ENCODE measurements at regions not wholly inside any gene's neighbourhood (a gene's known extent, or its start where the extent isn't known, plus 50 kb on each side); places are given as distances from the start of the nearest gene placed in this dataset.
"Not testable (repeated sequence)": the region's sequence is repeated elsewhere in the genome, so short reads cannot be mapped to it uniquely, and the experiment has no call there.

DNA sequence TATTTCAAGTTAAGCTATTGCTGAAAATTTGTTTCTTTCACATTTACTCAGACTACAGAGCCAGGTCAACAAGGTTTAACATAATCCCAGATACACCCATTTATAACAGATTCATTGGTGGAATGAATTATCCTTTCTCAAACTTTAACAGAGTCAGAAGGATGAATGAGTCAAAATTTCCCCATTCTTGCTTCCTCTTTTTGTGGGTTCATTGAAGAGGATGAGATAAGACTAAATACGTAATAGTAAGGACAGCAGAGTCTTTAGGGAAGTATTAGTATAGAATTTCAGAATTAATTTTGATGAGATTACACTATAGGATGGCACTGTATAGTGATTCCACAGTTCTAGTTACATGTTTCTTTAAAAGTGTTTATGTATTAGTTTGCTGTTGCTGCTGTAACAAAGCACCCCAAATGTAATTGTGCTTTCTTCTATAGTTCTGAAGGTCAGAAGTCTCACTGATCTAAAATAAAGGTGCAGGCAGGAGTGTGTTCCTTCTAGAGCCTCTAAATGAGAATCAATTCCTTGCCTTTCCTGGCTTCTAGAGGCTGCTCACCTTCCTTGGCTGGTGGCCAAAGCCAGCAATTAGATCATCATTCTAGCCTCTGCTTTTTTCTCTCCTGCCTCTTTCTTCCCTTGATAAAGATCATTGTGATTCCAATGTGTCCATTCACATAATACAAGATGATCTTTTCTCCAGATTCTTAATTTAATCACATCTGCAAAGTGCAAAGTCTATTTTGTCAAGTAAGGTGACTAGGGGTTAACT is 309.3 kb upstream of the PIK3C3 start:
- Histone ChIP-seq H3K4me1 (no peaks in the 10 kb centered on the region), H3K27ac (no peak overlapping the region), H3K4me3 (no peak overlapping the region), H3K27me3 (ENCODE audit: low read depth) (no peaks in the 10 kb centered on the region), H3K9me3 (no peaks in the 10 kb centered on the region), H3K36me3 (no peaks in the 10 kb centered on the region)
- ATAC-seq (no peak), DNase-seq (no peak)
- TF ChIP-seq, protein P1, sequence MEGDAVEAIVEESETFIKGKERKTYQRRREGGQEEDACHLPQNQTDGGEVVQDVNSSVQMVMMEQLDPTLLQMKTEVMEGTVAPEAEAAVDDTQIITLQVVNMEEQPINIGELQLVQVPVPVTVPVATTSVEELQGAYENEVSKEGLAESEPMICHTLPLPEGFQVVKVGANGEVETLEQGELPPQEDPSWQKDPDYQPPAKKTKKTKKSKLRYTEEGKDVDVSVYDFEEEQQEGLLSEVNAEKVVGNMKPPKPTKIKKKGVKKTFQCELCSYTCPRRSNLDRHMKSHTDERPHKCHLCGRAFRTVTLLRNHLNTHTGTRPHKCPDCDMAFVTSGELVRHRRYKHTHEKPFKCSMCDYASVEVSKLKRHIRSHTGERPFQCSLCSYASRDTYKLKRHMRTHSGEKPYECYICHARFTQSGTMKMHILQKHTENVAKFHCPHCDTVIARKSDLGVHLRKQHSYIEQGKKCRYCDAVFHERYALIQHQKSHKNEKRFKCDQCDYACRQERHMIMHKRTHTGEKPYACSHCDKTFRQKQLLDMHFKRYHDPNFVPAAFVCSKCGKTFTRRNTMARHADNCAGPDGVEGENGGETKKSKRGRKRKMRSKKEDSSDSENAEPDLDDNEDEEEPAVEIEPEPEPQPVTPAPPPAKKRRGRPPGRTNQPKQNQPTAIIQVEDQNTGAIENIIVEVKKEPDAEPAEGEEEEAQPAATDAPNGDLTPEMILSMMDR (IDR thresholded peaks at IDR 0.05): no peak
- intact Hi-C loops (cut with DNase I): no loop called here

DNA sequence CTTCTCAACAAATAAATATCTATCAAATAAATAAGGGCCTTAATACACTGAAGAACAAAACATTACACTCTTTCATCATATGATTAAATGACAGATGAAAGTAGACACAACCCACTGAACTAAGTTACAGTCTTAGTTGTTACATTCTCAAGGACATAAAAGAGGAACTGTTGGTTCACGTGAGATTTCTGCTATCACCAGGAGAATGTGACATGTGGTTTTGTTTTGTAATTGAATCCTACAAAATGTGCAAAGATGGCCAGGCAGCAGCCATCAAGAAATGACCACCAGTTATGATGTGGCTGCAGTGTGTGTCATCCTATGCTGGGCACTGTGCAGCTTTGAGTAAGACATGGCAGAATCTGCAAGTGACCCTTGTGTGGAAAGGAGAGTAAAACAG is 310.6 kb upstream of the PIK3C3 start:
- H3K4me1 ChIP-seq: no peaks in the 10 kb centered on the region
- intact Hi-C loops (cut with DNase I): no loop called here
- no peak overlapping the region for H3K4me3 ChIP-seq
- TF ChIP-seq, protein P1 (IDR thresholded peaks at IDR 0.05): no peak
- H3K9me3 ChIP-seq: no peaks in the 10 kb centered on the region
- H3K36me3 ChIP-seq: no peaks in the 10 kb centered on the region
- DNase-seq (no peak), ATAC-seq (no peak)
- no peak overlapping the region for H3K27ac ChIP-seq
- H3K27me3 ChIP-seq (ENCODE audit: low read depth): no peaks in the 10 kb centered on the region

DNA sequence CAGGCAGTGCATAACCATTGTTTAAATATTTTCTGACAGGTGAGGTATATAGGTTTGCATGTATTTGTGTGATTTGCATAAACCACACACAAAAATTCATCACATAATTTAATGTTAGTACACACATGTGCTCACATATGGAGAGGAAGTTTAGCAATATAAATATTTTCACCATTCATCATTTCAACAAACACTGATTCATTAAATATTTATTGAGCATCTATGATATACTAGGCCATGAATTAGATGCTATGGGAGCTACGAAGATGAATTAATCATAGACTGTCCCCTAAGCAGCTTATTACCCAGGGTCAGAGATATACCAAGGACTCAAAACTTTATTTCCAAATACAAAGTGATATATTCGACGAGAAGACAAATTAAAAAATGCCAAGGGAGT is 311.6 kb upstream of the PIK3C3 start:
- intact Hi-C loops (cut with DNase I): no loop called here
- ATAC-seq (no peak), DNase-seq (no peak)
- Histone ChIP-seq H3K27ac (no peak overlapping the region), H3K4me1 (no peaks in the 10 kb centered on the region), H3K36me3 (no peaks in the 10 kb centered on the region), H3K4me3 (no peak overlapping the region), H3K9me3 (no peaks in the 10 kb centered on the region), H3K27me3 (ENCODE audit: low read depth) (no peaks in the 10 kb centered on the region)
- TF ChIP-seq, protein P1 (IDR thresholded peaks at IDR 0.05): no peak

DNA sequence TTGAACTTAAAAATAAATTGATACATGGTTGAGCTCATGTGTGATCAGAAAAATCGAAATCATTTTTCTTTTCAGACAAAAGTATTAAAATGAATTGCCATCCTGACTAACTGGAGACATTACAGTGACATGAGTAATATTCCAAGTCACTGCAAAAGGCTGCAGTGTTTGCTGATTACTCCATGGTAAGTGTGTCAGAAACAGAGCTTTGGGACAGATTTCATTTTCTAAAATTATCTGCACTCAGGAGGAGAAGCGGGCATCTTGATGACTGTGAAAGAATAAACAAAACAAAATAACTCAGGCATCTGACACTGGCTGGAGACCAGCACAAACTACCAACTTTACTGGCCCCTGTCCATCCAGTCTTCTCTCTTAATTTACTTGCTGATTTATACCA is 312.3 kb upstream of the PIK3C3 start:
- Histone ChIP-seq H3K4me3 (no peak overlapping the region), H3K4me1 (no peaks in the 10 kb centered on the region), H3K27ac (no peak overlapping the region), H3K36me3 (no peaks in the 10 kb centered on the region), H3K9me3 (no peaks in the 10 kb centered on the region), H3K27me3 (ENCODE audit: low read depth) (no peaks in the 10 kb centered on the region)
- TF ChIP-seq, protein P1 (IDR thresholded peaks at IDR 0.05): no peak
- ATAC-seq (no peak), DNase-seq (no peak)
- intact Hi-C loops (cut with DNase I): no loop called here

DNA sequence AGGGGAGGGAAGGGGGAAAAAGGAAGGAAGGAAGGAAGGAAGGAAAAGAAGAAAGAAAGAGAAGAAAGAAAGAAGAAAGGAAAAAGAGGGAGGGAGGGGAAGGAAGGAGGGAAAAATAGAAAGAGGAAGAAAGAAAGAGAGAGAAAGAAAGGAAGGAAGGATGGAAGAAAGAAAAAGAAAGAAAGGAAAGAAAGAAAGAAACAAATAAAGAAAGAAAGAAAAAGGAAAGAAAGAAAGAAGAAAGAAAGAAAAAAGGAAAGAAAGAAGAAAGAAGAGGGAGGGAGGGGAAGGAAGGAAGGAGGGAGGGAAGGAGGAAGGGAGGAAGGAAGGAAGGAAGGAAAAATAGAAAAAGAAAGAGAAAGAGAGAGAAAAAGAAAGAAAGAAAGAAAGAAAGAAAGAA is 315.8 kb upstream of the PIK3C3 start:
- no peaks in the 10 kb centered on the region for H3K9me3 ChIP-seq
- TF ChIP-seq, protein P1 (IDR thresholded peaks at IDR 0.05): no peak
- H3K27ac ChIP-seq: no peak overlapping the region
- no peaks in the 10 kb centered on the region for H3K27me3 ChIP-seq (ENCODE audit: low read depth)
- H3K4me1 ChIP-seq: no peaks in the 10 kb centered on the region
- ATAC-seq (no peak), DNase-seq (no peak)
- no peaks in the 10 kb centered on the region for H3K36me3 ChIP-seq
- intact Hi-C loops (cut with DNase I): no loop called here
- no peak overlapping the region for H3K4me3 ChIP-seq

- H3K4me3 ChIP-seq; intact Hi-C loops (cut with DNase I); H3K36me3 ChIP-seq; H3K4me1 ChIP-seq; ATAC-seq; H3K27me3 ChIP-seq (ENCODE audit: low read depth); DNase-seq; H3K9me3 ChIP-seq; H3K27ac ChIP-seq: not testable (repeated sequence)
Measured at GRCh38 chr18:41631723-41632285, 323.2 kb upstream of the PIK3C3 start.
